HG03342 (cell line): ENCODE measurements at regions not wholly inside any gene's neighbourhood (a gene's known extent, or its start where the extent isn't known, plus 50 kb on each side); places are given as distances from the start of the nearest gene placed in this dataset.

ENCODE experiments used
- ATAC-seq: cut with Tn5 transposase; IDR thresholded peaks from one replicate; pipeline ENCODE4 v1.9.1; 2021; ENCODE audit warnings: mild to moderate bottlenecking, moderate library complexity; ENCODE audit not compliant: unreplicated experiment

DNA sequence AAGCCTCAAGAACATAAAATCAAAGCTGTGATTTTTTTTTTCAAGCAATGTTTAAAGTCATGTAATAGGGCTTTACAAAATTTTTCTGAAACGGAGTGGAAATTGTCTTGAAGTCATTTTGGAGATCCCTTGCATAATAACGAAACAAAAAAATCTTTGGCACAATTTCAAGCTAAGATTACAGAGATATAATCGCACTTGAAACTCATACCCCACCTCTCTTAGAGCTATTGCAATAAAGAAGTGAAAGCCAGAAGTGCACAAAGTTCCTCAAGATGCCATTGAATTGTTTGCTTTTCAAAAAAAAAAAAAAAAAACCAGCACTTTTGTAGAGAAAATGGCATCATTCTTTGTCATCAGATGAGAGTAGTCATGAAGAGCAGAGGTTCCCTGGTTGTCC is 152.3 kb downstream of the PAX3 start:
- no peak for ATAC-seq

DNA sequence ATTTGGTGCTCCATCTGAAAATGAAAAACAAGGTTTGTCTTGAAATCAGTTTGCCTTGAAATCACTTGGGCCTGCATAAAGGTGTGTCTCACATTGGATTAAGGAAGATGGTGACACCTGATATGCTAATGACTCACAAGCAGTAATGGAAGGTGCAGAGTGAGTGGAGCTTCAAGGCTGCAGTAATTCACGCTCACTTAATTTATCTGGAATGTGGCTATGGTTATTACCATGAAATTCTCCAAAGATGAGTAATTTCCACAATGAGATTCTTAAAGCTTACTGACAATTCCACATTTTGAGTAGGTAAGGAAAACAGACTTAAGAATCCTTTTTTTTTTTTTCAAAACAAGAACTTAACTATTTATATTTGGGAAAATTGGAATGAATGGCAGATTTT is 156.8 kb downstream of the PAX3 start:
- no peak for ATAC-seq

DNA sequence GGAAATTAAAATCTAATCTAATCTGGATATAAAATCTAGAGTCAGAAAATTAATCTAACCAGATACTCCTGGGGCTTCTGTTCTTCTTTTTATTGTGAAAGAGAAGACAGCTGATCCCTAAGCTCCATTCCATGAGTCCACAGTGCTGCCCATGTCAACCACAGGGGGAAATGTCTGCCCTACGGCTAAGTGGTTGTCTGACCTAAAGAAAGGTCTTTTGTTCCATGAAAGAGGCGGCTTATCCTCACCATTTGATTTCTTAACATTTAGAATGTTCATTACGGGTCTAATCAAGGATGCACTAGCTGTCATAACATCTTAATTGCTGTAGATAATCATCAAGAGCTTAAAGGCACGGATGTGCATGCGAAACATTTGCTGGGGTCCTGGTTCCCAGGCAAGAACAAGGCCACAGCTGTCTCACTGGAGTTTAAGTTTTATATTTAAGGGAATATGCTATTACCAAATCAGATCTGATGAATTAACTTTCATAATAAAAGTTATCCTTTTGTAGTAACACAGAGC is 162.6 kb downstream of the PAX3 start:
- no peak for ATAC-seq

DNA sequence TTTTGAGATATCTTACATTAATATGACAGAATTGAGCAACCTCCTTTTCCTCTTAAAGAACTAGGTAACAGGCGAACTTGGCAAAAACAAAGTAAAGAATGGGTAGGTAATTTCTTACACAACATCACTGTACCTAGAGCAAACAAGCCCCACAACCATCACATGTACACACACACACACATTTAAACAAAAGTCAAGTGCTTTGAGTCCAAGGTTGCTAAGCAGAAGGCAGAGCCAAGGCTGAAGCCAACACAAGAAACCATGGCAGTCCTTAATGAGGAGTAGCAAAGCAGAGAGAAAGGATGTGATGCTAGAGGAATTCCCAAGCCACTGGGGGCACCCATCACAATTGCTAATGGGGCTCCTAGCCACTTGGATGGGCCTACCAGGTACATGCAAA is 164.1 kb downstream of the PAX3 start:
- no peak for ATAC-seq

DNA sequence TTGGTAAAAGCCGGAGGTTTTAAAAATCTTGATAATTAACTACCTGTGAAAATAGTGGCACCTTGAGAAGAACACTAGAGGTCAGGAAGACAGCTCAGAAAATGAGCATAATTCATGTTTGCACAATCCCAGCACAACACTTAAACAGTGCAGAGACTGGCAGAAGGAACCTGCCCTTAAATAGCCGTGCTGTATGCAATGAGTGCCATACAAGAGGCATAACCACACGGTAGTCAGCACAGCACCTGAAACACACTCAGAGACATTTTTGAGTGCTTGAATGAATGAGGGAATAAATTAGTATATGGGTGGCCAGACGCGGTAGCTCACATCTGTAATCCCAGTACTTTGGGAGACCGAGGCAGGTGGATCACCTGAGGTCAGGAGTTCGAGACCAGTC is 164.9 kb downstream of the PAX3 start:
- no peak for ATAC-seq

DNA sequence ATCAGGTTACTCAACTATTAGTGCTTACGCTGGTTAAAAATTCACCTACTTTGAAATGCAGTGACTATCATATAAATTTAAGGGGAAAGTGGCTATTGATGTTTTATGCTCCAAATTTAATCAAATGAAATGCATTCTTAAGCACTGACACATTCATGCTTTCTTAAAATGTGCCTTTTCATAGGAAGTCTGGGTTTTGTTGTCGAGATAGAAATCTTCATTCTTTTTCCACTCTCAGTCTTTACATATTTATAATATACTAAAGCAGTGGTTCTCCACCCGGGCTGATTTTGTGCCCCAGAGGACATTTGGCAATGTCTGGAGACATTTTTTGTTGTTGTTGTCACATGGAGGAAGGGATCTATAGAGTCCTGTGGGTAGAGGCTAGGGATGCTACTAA is 167.9 kb downstream of the PAX3 start:
- ATAC-seq: no peak

DNA sequence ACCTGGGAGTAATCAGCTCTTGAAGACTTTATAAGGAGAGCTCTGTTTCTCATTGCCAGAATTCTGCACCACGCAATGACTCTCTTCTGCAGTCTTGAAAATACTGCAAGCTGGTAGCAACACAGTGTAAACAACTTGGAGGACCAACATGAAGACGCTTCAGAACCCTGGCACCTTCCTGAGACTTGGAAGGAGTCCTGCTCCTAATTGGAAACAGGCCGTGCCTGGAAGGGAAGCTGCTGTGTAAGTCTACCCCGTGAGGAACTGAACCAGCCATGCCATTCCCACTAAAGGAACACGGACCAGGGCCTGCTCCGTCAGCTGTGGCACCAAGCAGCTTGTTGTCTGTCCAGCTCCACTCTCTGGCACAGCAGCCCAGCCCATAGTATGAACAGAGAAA is 171.1 kb downstream of the PAX3 start:
- ATAC-seq: no peak

DNA sequence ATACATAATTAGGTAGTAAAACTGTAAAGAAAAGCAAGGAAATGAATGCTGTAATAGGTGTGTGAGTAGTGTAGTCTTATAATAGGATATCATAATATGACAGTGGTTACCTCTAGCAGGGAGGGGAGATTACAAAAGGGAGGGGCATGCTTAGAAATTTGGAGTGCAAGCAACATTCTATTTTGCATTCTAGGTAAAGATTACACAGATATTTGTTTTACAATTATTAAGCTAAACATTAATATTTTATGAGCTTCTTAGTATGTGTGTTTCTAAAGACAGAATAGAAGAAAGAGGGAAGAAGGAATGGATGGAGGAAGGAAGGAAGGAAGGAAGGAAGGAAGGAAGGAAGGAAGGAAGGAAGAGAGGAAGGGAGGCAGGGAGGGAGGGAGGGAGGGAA is 177.9 kb downstream of the PAX3 start:
- ATAC-seq: no peak

DNA sequence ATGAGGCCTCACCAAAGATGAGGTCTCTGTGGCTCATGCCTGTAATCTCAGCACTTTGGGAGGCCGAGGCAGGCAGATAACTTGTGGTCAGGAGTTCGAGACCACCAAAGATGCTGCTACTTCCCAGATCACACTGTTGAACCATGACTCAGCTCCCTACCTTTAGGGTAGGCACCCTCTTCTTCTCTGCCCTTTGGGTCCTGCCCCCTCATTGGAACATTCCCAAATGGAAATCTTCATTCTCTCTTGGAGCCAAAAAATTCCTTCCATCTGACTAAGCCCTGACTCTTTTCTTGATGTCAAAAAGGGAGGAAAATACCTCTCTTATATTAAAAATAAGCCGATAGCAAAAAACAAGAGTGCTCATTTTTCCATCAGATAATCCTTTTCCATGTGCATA is 183.5 kb downstream of the PAX3 start:
- ATAC-seq: no peak

DNA sequence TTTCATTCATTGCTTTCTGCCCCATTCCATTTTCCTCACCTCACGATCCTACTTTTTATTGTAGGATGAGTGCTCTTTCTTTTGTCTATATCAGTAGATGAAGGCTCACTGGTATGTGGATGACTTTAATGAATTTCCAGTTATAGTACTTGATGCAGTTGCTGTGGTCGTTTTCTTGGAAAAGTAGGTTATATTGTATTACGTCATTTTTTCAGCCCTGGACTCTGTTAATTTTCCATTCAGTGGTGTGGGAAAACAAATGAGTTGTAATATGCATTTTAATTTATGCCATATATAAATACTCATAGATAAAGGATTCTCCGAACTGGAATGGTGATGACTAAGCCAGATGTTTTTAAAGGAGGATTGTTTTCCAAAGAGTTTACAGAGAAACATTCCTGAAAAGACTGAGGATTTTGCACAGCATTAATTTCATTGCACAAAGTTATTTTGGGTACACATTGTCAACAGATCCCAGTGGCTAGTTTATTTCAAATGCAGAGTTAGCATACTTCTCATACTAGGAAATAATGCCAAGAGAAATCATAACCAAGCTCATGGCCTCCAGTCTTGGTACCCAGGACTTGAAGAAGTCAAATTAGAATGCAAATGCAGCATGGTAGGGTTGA is 189.7 kb downstream of the PAX3 start:
- ATAC-seq: no peak

DNA sequence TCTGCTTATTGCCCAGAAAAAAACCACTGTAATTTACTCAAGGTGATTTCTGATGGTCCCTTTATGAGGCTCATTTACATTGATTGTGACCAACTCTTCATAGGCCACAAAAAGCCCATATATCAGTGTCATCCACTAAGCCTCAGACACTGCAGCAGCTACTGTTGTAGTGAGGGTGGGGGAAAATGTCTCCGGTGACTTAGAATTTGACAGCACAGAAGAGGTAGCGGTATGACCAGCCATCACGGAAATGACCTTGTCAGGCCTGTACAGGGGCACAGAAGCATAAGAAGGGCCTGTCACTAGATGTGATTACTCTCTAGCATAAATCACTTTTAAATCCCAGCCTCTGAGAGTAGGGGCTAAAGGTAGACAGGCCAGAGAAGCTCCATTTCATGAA is 190.3 kb downstream of the PAX3 start:
- no peak for ATAC-seq

DNA sequence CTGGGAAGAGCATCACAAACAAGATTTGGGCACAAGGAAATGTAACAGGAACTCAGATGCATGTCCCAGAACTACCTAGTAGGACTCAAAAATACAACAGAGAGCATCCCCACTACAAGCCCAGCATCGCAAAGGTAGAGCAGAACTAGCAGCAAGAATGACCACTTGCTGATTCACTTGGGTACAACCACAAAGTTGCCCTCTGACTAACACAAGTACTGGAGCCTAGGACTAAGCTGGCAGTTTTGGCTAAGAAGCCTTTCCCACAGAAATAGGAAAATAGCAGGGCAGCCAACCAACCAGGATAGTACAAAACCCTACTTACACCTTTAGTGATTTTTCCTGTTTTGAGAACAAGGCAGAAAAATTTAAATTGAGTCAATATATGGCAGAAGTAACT is 193.8 kb downstream of the PAX3 start:
- ATAC-seq: no peak

DNA sequence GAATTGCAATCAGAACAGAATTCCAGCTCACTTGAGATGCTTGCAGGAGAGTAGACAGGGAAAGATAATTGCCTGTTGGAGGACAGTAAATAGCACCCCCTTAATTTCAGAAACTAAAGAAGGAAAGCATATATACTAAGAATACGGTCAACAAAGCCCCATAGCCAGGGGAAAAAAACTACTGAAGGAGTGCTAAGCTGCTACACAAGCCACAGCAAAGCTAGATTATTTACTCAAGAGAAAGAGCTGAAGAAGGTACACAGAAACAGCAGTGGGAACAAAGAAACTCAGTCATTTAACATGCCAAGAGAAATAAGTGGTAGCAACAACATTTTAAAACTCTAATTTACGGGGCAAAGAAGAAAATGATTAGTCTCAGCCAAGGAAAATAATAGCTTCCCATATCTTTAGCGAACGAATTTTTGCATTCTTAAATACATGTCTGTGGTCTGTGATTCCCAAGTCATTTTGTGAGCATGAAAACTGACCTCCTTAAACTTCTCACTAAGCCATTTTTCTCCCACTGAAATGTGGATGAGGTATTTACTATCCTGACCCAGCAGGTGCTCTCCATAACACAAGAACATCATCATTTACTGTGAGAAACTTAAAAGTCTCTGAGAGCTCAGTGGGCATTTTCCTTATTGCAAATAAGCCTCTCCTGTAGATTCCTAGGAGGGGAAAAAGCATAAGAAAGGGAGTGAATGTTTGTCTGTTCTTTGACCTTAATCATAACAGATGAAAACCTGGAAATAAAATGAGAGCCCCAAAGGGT is 196.0 kb downstream of the PAX3 start:
- ATAC-seq: no peak

DNA sequence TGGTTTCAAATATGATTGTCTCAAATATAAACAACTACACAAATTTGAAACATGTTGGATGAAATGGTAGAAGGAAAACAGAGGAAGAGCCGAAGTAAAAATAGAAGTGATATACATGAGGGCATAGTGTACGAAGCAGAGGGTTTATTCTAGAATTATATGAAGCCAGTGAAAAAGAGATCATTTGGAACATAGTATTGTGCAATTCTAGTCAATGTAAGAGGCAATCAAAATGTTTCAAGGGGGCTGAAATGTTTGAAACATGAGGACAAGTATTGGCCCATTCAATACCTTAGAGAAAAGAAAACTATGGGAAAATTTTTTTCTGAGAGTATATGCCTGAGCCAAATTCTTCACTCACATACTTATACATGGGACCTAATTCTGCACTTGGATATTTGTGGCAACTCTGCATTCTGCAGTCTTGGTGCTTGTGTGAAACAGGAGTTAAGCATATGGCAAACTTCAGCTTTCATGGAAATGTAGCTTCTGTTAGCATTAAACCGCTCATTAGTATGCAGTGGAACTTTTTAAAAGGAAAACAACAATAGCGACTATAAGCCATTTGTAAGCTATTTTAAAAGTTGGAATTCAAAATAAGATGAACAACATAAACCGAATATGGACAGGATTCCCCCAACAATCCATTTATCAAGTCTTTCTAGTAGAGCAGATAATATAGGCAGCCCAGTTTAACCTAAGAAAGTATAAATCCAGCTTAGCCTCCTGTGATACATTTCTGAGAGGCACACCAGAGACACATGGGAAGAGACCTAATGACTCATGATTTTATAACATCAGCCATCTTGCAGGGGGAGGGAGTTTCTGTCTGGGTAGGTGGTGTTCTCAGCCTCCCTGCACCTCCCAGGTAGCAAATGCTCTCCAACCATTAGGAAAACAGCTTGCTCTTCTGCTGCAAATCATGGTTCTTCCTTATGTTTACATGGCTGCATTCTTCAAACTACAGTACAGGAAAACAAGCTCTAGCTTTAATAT is 197.8 kb downstream of the PAX3 start:
- ATAC-seq: no peak

DNA sequence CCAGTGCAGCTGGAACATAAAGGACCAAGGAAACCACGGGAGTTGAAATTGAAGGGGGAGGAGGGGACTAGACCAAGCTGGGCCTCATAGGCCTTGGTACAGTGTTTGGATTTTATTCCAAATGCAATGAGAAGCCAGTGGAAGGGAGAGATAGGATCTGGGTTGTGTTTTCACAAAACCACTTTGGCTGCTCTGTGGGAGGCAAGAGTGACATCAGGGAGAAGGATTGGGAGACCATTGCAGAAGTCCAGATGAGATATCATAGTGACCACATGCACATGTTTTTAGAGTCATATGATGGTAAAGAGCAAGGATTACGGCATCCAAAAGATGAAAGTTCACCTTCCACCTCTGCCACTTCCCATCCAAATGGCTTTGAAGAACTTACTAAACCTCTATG is 210.2 kb downstream of the PAX3 start:
- no peak for ATAC-seq

DNA sequence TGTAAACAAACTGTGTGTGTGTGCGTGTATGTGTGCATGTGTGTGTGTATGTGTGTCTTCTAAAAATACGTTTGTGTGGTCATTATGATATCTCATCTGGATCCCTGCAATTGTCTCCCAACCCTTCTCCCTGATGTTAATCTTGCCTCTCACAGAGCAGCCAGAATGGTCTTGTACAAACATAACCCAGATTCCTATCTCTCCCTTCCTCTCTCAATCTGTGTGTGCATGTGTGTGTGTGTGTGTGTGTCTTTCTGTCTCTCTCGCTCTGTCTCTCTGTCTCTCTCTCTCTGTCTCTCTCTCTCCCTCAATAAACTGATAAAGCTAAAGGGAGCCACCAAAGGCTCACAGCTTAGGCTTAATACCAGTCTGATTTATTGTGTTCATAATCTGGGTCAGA is 210.8 kb downstream of the PAX3 start:
- ATAC-seq: no peak

DNA sequence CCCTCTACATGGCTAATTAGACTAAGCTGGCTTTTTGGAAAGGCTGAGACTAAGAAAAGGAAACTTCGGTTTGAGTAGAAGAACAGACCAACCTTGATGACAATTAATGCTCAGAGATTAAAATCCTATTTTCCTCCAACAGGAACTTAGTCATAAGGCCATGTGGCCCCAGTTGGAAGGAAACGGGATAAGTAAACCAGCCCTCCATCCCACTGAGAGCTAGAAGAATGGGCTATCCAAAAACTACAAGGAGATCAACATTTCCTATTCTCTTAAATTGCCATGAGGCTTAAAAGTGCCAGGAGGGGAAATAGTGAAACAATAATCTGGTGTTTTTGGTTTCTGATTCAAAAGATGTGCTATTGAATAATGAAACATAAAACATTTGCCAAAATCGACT is 216.6 kb downstream of the PAX3 start:
- ATAC-seq: no peak

DNA sequence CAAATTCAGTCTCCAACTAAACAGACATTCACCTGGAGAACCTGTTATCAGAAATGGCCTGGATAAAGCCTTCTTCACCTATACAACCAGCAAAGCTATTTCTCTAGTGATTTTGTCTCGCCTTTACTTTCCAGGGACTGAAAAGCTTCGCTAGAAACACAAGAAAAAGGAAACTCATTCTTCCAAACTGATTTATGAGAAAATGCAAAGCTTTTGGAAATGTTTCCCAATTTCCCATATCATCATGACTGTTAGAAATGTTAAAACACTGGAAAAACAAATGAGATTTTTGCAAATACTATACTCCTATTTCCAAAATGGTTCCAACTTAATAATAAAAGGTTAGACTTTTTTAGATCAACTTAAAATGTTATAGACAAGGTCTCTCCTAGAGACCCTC is 218.7 kb downstream of the PAX3 start:
- ATAC-seq: no peak

DNA sequence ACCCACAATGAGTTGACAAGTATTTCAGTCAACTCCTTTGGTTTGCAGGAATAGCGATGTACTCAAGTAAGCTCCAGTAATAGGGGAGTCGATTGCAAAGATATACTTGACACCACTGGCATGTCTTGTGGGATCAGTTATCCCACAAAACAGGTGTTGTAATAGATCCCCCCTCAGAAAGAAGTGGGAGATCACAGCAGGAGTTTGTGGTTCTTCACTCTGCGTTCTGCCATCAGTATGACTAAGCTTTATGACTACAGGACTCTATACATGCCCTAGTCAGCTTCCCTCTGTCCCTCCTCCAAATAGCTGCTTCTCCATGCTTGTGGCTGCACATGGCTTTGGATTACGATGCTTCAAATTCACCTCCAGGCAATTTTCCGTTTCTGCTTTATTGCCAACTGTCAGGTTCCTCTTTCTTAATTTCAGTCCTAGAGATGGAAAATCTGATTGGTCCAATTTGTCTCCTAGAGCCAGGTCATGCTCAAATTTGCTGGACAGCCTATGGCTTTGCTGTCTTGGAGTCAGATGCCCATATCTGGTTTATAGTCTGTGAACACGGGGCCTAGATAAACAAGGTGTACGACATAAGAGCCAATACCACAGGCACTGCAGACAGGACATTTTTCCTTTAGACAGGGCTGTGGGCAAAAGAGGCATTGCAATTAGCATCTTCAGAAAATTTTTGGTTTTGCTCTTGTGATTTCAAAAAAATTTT is 221.7 kb downstream of the PAX3 start:
- ATAC-seq: no peak

DNA sequence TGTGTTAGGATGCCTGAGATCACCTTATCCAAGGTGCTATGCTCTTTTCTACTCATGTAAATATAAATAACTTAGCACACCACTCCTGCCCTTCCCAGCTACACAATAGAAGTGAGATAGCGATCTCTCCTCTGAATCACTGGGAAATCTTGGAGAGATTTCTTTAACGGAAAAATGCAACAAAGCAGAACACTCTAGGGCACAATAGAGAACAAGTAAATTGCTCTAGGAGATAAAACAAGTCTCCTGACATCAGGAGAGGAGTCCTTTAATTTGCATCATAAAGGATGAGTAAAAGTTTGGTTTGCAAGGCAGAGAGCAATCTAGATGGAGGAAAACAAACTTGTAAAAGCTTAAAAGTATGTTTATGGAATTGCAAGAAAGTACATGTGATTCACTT is 224.1 kb downstream of the PAX3 start:
- ATAC-seq: no peak

DNA sequence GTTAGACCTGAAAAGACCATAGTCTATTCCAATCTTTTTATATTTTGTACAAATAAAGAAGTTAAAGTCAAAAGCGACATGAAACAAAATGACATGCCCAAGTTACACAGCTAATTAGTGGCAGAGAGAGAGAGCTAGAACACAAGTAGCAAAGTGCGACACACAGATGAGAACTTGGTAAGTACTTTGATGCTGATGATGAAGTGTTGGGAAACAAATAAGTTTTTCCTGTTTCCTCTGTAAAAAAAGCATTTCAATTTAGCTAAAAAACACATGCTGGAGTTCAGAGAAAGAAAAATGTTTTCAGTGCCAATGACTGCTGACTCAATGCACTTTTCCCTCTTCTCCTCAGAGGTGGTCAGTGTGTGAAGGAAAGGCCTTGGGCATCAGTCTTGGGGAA is 226.9 kb downstream of the PAX3 start:
- ATAC-seq: no peak
